RWPE1 (cell line): ENCODE measurements at regions not wholly inside any gene's neighbourhood (a gene's known extent, or its start where the extent isn't known, plus 50 kb on each side); places are given as distances from the start of the nearest gene placed in this dataset.

Source experiments
- CTCF ChIA-PET: fragments of 350-600 bp; sonication (Branson Sonifier 250); formaldehyde crosslinking; extraction: SDS; loops from one replicate; lab custom pipeline; 2021; lab: Yijun Ruan, JAX
- POLR2A ChIA-PET: fragments of 400-600 bp; formaldehyde crosslinking; extraction: SDS; loops from one replicate; lab custom pipeline; 2020; ENCODE audit warnings: antibody characterized with exemption; ENCODE audit not compliant: low non-redundant PET; lab: Yijun Ruan, JAX
- DNase-seq: peaks from one replicate; pipeline ENCODE4 v3.0.0; 2012; ENCODE audit warnings: low spot score
- H3K27ac ChIP-seq: fragments of 450-650 bp; 2 replicates; pipeline ENCODE4 v1.5.1; 2017
- TF ChIP-seq, protein P1 (sequence below): fragments of 450-650 bp; conservative IDR thresholded peaks from 2 replicates; pipeline ENCODE4 v1.5.1; 2017; ENCODE audit warnings: low read depth, mild to moderate bottlenecking

DNA sequence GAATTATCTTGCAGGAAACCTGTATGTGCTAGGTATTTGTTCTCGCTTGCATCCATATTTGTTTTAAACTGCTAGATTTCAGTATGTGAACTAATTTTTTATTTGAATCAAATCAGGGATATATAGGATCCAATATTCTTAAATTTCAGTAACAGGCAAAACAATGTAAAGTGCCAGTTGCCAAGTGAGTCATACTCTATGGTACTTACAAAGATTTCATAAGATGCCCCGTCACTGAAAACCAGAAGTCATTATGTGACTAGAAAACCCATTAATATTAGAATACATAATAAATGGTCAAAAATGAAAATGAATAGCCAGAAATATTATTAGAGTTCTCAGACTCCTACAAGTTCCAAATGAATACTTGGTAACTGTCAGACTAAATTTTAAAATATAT is 481.2 kb downstream of the TFAP2A start:
- ChIA-PET POLR2A (no interaction called here), CTCF (no interaction called here)
- no peak overlapping the region for H3K27ac ChIP-seq
- DNase-seq: peak; percentile 42
- TF ChIP-seq, protein P1, sequence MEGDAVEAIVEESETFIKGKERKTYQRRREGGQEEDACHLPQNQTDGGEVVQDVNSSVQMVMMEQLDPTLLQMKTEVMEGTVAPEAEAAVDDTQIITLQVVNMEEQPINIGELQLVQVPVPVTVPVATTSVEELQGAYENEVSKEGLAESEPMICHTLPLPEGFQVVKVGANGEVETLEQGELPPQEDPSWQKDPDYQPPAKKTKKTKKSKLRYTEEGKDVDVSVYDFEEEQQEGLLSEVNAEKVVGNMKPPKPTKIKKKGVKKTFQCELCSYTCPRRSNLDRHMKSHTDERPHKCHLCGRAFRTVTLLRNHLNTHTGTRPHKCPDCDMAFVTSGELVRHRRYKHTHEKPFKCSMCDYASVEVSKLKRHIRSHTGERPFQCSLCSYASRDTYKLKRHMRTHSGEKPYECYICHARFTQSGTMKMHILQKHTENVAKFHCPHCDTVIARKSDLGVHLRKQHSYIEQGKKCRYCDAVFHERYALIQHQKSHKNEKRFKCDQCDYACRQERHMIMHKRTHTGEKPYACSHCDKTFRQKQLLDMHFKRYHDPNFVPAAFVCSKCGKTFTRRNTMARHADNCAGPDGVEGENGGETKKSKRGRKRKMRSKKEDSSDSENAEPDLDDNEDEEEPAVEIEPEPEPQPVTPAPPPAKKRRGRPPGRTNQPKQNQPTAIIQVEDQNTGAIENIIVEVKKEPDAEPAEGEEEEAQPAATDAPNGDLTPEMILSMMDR: no peak

DNA sequence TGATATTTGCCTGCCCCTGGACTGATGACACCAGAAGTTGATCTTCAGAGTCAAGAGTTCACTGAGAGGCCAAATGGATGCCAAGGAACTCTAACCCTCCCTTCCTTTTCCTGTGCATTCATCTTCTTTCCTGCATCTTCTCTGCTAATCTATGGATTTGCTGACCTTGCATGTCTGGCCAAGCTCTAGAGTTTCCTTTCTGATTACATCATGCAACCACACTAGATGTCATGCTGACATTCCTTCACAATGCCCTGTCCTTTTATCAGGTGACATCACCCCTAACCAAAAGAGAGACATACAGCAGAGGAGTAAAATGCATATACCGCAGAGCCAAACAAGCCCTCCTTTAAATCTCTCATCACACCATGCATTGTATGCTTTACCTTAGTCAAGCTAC is 487.6 kb downstream of the TFAP2A start:
- CTCF ChIA-PET: no interaction called here
- TF ChIP-seq, protein P1: no peak
- DNase-seq: no peak

DNA sequence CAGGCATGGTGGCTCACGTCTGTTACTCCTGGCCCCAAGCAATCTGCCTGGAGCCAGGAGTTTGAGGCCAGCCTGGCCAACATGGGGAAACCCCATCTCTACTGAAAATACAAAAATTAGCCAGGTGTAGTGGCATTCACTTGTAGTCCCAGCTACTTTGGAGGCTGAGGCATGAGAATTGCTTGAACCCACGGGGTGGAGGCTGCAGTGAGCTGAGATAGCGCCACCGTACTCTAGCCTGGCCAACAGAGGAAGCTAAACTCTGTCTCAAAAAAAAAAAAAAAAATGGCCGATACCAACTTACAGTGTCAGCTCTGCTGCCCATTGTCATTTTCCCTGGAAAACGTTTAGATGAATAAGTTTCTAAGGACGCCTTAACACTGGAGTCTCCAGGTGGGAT is 489.9 kb downstream of the TFAP2A start:
- TF ChIP-seq, protein P1: no peak
- DNase-seq: no peak
- ChIA-PET POLR2A (no interaction called here), CTCF (interaction anchor here (0.7 kb wide), 1 partner anchor 996 kb away, joined by 6 read pairs; no protein-coding TSS in a partner anchor)
- no peak overlapping the region for H3K27ac ChIP-seq

More for the DNA sequence above, 487.6 kb downstream of the TFAP2A start:
- no peak overlapping the region for H3K27ac ChIP-seq
- POLR2A ChIA-PET: no interaction called here

GRCh38 chr6:9921366-9921765 is 493.5 kb downstream of the TFAP2A start:
- ChIA-PET CTCF (interaction anchor here (0.7 kb wide), 1 partner anchor 493 kb away, joined by 3 read pairs; the partner anchor contains the start of gene TFAP2A), POLR2A (no interaction called here)
- no peak overlapping the region for H3K27ac ChIP-seq
- no peak for DNase-seq
- TF ChIP-seq, protein P1: no peak

DNA sequence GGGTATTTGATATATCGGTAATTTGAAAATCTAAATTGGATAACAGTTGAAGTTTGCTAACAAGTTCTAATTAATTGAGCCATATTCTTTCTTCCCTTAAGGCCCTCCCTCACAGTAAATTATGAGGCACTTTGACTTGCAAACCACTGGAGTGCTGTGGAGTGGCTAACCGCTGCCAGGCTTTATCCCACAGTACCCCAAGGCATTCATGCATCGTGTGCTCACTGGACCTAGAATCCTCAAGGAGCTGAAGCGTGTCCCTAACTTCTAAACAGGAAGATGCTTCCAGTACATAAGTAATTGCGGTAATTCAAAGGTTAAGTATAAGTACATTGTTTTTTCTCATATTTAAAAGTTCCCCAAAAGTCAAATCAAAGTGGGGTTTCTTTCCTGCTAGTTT is 499.9 kb downstream of the TFAP2A start:
- ChIA-PET POLR2A (no interaction called here), CTCF (interaction anchor here (0.7 kb wide), 1 partner anchor 59 kb away, joined by 3 read pairs; no protein-coding TSS in a partner anchor)
- H3K27ac ChIP-seq: no peak overlapping the region
- DNase-seq: no peak
- TF ChIP-seq, protein P1: no peak

DNA sequence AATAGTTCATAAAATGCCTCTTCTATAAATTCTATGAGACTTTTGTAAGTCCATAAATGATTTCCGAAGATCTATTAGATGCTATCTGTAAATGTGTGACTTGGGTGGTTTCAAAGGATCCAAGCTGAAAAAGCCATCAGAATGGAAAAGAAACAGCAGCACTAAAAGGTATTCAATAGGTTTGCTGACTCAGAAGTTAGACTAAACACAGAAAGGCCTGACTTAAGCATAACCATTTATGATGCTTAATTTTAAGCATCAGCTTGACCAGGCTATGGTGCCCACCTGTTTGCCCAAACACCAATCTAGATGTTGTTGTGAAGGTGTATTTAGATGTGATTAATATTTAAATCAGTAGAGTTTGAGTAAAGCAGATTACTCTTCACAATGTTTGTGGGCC is 513.5 kb downstream of the TFAP2A start:
- H3K27ac ChIP-seq: no peak overlapping the region
- no peak for DNase-seq
- TF ChIP-seq, protein P1: no peak
- ChIA-PET CTCF (no interaction called here), POLR2A (no interaction called here)
